Loucy (cell line): ENCODE measurements at regions not wholly inside any gene's neighbourhood (a gene's known extent, or its start where the extent isn't known, plus 50 kb on each side); places are given as distances from the start of the nearest gene placed in this dataset.

Source experiments
- CTCF ChIP-seq: fragments of 200-600 bp; sonication (generic); conservative IDR thresholded peaks from 2 replicates; pipeline ENCODE4 v1.5.1; 2014; ENCODE audit warnings: mild to moderate bottlenecking, antibody characterized with exemption, low read length
- EZH2phosphoT487 ChIP-seq: fragments of 200-600 bp; IDR thresholded peaks from 2 replicates; pipeline ENCODE4 v1.6.1; 2018; ENCODE audit warnings: antibody characterized with exemption, mild to moderate bottlenecking, moderate library complexity, borderline replicate concordance

- TF ChIP-seq CTCF (no peak), EZH2phosphoT487 (no peak)
Measured at GRCh38 chr1:191546803-191547202, 611.5 kb upstream of the RGS18 start.
